Astrocyte of the hippocampus (primary cell): ENCODE measurements at regions not wholly inside any gene's neighbourhood (a gene's known extent, or its start where the extent isn't known, plus 50 kb on each side); places are given as distances from the start of the nearest gene placed in this dataset.
A peak's percentile ranks its signal among the peaks of the same experiment; 100 is the strongest.
"Not testable (repeated sequence)": the region's sequence is repeated elsewhere in the genome, so short reads cannot be mapped to it uniquely, and the experiment has no call there.

ENCODE experiments used
- DNase-seq: peaks from one replicate; pipeline ENCODE4 v3.0.0; 2011; ENCODE audit warnings: low read depth, low spot score

DNA sequence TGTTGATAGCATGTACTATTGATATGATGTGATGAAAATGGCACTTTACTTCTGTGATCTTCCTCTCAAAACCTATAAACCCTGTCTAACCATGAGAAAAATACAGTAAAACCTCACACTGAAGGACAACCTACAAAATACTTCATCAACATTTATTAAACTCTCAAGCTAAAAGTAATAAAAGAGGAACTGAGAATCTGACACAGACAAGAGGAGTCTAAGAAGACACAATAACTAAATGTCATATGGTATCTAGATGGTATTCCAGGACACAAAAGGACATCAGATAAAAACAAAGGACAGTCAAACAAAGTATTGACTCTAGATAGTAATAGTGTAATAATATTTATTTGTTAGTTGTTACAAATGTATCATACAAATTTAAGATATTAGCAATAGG lies 655.3 kb downstream of the SH3BGRL start:
- DNase-seq, result no peak

GRCh38 chrX:81866873-81867272 lies 665.0 kb downstream of the SH3BGRL start:
- DNase-seq, result no peak

DNA sequence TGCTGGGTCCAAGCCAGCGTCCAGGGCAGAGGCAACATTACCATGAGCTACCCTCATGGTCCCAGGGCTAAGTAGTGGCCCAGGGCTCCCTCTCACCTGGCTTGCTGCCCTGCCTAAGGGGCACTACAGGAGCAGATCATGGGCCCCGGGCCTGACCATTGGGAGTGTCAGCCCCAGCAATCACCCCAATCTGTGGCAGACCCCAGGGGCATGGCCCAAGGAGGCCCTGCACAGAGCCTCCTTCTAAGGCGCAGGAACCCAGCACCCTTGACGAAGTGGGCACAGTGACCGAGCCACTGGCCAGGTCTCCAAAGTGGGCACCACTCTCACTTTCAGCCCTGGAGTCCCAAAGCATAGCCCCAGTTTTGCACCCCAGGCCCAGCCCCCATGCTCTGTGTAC lies 667.1 kb downstream of the SH3BGRL start:
- no peak for DNase-seq

DNA sequence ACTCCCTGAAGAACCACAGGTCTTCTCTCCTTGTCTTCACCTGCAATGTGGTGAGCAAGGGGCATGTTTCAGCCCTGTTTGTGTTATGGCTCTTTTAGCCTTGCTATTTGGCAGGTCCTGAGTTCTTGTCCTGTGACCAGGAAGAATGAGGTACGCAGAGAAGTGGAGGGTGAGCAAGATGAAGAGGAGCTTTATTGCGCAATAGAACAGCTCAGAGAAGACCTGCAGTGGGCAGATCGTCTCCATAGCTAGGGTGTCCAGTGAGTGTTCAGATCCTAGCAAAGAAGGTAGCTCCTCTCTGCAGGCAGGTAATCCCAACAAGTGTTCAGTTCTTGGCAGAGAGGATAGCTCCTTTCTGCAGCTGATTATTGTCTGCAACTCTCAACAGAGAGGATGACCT lies 672.9 kb downstream of the SH3BGRL start:
- no peak for DNase-seq

GRCh38 chrX:81875800-81876199 lies 673.9 kb downstream of the SH3BGRL start:
- no peak for DNase-seq

GRCh38 chrX:81876437-81876836 lies 674.5 kb downstream of the SH3BGRL start:
- DNase-seq, result no peak

DNA sequence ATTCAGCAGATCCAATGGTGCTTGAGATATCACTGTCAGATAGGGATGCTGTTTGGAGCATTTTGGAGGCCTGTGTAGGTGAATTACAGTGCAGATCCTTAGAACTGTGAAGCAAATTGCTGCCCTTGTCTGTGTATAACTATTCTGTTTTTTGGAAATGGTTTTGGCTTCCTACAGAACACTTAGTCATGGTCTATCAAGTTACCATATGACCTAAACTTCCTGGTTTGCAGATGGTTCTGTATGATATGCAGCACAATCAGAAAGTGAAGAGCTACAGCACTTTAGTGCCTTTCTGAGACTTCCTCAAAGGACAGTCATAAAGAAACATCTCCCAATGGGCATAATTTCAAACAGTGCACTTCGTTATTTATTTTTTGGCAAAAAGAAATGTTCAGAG lies 688.6 kb downstream of the SH3BGRL start:
- DNase-seq, result no peak

- no peak for DNase-seq
These were observed 698.6 kb downstream of the SH3BGRL start for GRCh38 chrX:81900522-81900921.

DNA sequence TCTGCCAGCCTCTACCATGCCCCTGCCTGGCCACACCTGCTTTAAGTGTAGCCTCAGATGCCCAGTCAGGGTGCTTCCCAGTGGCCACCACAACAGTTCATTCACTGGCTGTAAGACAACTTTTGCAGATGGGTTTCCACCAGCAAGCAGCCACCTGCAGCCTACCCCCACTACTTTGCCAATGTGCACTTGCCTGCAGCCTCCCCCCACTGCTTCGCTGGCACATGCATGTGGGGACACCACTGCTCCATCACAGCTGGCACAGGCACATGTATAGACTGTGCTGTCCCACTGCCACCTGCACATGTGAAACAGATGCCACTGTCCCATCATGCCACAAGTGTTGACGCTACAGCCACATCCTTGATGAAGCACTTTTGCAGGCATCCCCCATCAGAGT lies 723.9 kb downstream of the SH3BGRL start:
- no peak for DNase-seq

GRCh38 chrX:81945911-81946310 lies 744.0 kb downstream of the SH3BGRL start:
- DNase-seq, result not testable (repeated sequence)

DNA sequence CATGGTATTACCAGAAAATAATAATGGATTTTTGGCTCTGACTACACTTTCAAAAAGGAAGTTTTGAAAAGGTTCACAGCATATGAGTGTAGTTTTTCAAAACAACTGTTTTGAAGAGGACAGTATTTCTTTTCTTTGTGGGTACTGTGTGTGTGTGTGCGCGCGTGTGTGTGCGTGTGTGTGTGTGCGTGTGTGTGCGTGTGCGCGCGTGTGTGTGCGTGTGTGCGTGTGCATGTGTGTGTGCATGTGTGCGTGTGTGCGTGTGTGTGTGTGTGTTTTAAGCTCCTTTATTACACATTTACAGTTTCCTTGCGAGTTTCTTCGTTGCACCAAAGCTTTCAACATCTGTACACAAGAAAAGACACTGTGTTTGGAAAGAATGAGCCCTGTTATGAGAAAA lies 755.4 kb downstream of the SH3BGRL start:
- DNase-seq, result no peak

- DNase-seq, result peak; percentile 6
These were observed 756.1 kb downstream of the SH3BGRL start for GRCh38 chrX:81957900-81958545.

DNA sequence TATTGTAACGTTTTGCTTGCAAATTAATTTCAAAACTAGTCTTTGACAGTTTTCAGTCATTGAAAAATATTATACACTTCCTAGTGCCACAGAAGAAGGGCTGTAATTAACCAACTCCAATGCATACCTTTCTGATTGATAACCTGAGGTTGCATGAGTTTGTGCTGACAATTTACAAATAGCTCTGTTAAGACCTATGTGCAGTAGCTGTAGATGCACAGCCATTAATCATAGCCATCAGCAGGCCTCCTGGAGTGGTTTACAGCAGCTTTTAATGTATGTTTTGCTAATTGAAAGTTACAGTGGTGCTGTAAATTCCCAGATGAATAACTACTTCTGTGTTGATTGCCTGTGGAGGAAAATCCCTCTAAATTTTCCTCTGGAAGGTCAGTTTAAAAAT lies 758.1 kb downstream of the SH3BGRL start:
- no peak for DNase-seq

- DNase-seq, result not testable (repeated sequence)
These were observed 772.5 kb downstream of the SH3BGRL start for GRCh38 chrX:81974413-81974812.

DNA sequence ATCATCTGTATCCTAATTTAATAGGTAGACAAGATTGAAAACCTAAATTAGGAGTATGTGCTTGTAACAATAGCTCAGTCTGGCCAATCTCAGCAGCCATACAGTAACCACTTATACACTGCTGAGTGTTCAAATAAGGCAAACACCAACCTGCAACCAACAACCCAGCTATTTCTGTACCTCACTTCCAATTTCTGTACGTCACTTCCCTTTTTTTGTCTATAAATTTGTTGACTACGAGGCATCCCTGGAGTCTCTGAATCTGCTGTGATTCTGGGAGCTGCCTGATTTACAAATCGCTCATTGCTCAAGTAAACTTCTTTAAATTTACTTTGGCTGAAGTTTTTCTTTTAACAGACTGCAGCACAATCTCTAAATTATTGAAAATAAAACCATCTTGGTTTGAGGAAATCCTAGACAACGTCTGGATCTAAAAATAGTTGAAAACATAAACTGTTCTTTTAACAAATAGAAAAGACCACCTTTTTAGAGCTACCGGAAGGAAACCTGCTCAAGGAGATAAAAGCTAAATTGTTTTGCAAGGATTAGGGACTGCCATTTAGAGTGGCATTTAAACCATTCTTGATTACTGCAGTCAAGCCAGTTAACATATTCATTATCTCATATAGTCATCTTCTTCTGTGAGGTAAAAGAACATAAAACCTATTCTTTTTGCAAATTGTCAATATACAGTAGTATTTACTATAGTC lies 778.1 kb downstream of the SH3BGRL start:
- DNase-seq, result no peak

GRCh38 chrX:81987217-81987616 lies 785.3 kb downstream of the SH3BGRL start:
- not testable (repeated sequence) for DNase-seq

GRCh38 chrX:81996166-81996565 lies 794.3 kb downstream of the SH3BGRL start:
- no peak for DNase-seq

GRCh38 chrX:82029571-82030218 lies 827.8 kb downstream of the SH3BGRL start:
- DNase-seq, result no peak

DNA sequence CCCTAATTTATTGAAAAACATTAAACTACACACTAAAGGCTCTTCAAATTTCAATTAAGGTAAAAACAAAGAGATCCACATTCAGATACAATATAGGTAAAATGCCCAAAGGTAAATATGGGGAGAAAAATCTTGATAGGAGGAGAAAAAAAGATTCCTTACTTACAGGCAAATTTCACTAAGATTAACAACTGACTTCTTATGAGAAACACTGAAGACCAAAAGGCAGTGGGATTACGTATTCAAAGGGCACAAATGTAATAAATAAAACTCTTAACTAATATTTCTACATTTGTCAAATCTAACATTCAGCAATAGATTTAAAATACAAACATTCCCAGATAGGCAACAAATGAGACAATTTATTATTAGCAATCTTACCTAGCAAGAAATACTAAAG lies 829.3 kb downstream of the SH3BGRL start:
- DNase-seq, result no peak

GRCh38 chrX:82038793-82039192 lies 836.9 kb downstream of the SH3BGRL start:
- no peak for DNase-seq

DNA sequence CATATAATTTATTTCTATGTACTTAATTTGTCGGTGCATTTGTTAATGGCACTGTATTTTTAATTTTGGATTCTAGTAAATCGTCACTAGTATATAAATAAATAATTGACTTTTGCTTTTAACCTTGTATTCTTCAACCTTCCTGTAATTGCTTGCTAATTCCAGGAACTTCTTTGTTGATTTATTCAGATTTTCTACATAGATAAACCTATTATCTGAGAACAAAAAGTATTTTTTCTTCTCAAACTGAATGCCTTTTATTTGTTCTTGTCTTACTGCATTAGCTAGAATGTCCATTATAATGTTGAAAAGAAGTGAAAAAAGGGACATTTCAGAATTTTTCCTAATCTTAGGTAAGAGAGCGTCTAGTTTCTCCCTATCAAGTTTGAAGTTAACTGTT lies 839.1 kb downstream of the SH3BGRL start:
- no peak for DNase-seq

- no peak for DNase-seq
These were observed 856.8 kb downstream of the SH3BGRL start for GRCh38 chrX:82058728-82059127.

DNA sequence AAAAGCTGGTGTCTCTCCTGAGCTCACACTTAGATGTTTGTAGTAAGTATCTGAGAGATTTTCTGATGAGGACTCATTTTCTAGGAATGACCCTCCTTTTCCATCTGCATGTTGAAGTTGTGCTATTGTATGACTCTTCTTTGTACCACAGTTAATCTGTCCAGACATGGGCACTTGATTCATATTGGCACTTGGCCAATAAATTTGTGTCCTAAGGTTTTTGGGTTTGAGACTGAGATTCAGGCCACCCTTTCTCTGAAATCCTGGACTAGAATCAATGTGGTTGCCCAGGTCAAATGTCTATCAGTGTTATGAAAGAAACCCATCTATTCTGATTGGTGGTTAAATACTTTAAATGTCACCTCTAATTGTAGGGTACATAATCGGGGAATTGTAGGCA lies 869.0 kb downstream of the SH3BGRL start:
- DNase-seq, result no peak
